Vagina (tissue), 2 donors: ENCODE measurements at regions not wholly inside any gene's neighbourhood (a gene's known extent, or its start where the extent isn't known, plus 50 kb on each side); places are given as distances from the start of the nearest gene placed in this dataset.
A peak's percentile ranks its signal among the peaks of the same experiment; 100 is the strongest.

ENCODE experiments used
- DNase-seq, 2 donors: peaks; one replicate each; pipeline ENCODE4 v3.0.0-alpha.2; 2017; ENCODE audit errors: extremely low spot score in 2 of 2
- H3K27ac ChIP-seq: fragments of 200-600 bp; sonication (generic); one replicate; pipeline ENCODE4 v1.5.1; 2019
- H3K27me3 ChIP-seq: fragments of 200-600 bp; sonication (generic); one replicate; pipeline ENCODE4 v1.5.1; 2019
- H3K36me3 ChIP-seq, 2 donors: fragments of 200-600 bp; sonication (generic); one replicate each; pipeline ENCODE4 v1.5.1; 2017 to 2019
- H3K4me1 ChIP-seq: fragments of 200-600 bp; sonication (generic); one replicate; pipeline ENCODE4 v1.5.1; 2019
- H3K4me3 ChIP-seq, 2 donors: fragments of 200-600 bp; sonication (generic); 1 replicate in 1 of 2; 2 replicates in 1 of 2; pipeline ENCODE4 v1.5.1; 2016 to 2019
- H3K9me3 ChIP-seq: fragments of 200-600 bp; sonication (generic); one replicate; pipeline ENCODE4 v1.5.1; 2019
- CTCF ChIP-seq, 3 experiments: fragments of 450-650 bp in 2 of 3; fragments of 200-600 bp in 1 of 3; sonication (generic) in 1 of 3; IDR thresholded peaks; one replicate each; pipeline ENCODE4 v1.5.1; 2017 to 2019; ENCODE audit warnings: antibody characterized with exemption in 3 of 3, mild to moderate bottlenecking in 2 of 3, moderate library complexity in 2 of 3
- POLR2A ChIP-seq, 2 donors: fragments of 450-650 bp; IDR thresholded peaks; one replicate each; pipeline ENCODE4 v1.6.1; 2017; ENCODE audit warnings: antibody characterized with exemption in 2 of 2, mild to moderate bottlenecking in 2 of 2, moderate library complexity in 2 of 2
- POLR2AphosphoS5 ChIP-seq, 2 donors: sonication (generic); formaldehyde crosslinking; IDR thresholded peaks; one replicate each; pipeline ENCODE4 v1.9.0; 2017; ENCODE audit warnings: antibody characterized with exemption in 2 of 2, mild to moderate bottlenecking in 2 of 2, low read depth in 1 of 2; ENCODE audit not compliant: insufficient read depth in 1 of 2
- intact Hi-C: fragments of 100-400 bp; cut with DNase I; formaldehyde crosslinking; loops from one replicate; pipeline ENCODE4 v1.15.1; 2023

- no peak overlapping the region for H3K4me3 ChIP-seq
- no peak overlapping the region for H3K27ac ChIP-seq
- H3K36me3 ChIP-seq: no peaks in the 10 kb centered on the region
- peaks cover 15% of the 10 kb centered on the region for H3K4me1 ChIP-seq
- DNase-seq: no peak
- H3K27me3 ChIP-seq: no peaks in the 10 kb centered on the region
- H3K9me3 ChIP-seq: no peaks in the 10 kb centered on the region
- no peak for TF ChIP-seq POLR2AphosphoS5 (IDR thresholded peaks at IDR 0.05; ENCODE audit: insufficient read depth in 1 of 2, low read depth in 1 of 2)
- TF ChIP-seq POLR2A (IDR thresholded peaks at IDR 0.05): no peak
- no peak for TF ChIP-seq CTCF (IDR thresholded peaks at IDR 0.05)
- intact Hi-C loops: no loop called here
Measured at GRCh38 chr2:235240574-235240973, 253.3 kb upstream of the AGAP1 start.

GRCh38 chr2:235244255-235245220, 249.3 kb upstream of the AGAP1 start:
- H3K9me3 ChIP-seq: no peaks in the 10 kb centered on the region

GRCh38 chr2:235247001-235247400, 246.8 kb upstream of the AGAP1 start:
- TF ChIP-seq POLR2A (IDR thresholded peaks at IDR 0.05) (no peak), POLR2AphosphoS5 (IDR thresholded peaks at IDR 0.05; ENCODE audit: insufficient read depth in 1 of 2, low read depth in 1 of 2) (no peak), CTCF (IDR thresholded peaks at IDR 0.05) (no peak)
- DNase-seq: no peak
- H3K27ac ChIP-seq: no peak overlapping the region
- H3K9me3 ChIP-seq: no peaks in the 10 kb centered on the region
- H3K27me3 ChIP-seq: no peaks in the 10 kb centered on the region
- H3K4me1 ChIP-seq: peaks cover 8% of the 10 kb centered on the region
- H3K4me3 ChIP-seq: no peak overlapping the region
- intact Hi-C loops: no loop called here
- H3K36me3 ChIP-seq: no peaks in the 10 kb centered on the region

More at GRCh38 chr2:235244255-235245220, 249.3 kb upstream of the AGAP1 start:
- peak in 1 of 2 donors; percentile 72 for DNase-seq
- Histone ChIP-seq H3K27me3 (no peaks in the 10 kb centered on the region), H3K4me1 (peaks cover 8% of the 10 kb centered on the region), H3K27ac (no peak overlapping the region), H3K4me3 (no peak overlapping the region), H3K36me3 (no peaks in the 10 kb centered on the region)
- TF ChIP-seq POLR2AphosphoS5 (IDR thresholded peaks at IDR 0.05; ENCODE audit: insufficient read depth in 1 of 2, low read depth in 1 of 2) (no peak), CTCF (IDR thresholded peaks at IDR 0.05) (no peak), POLR2A (IDR thresholded peaks at IDR 0.05) (no peak)
- intact Hi-C loops: no loop called here

- H3K27me3 ChIP-seq: no peaks in the 10 kb centered on the region
- H3K4me3 ChIP-seq: no peak overlapping the region
- no peak overlapping the region for H3K27ac ChIP-seq
- H3K9me3 ChIP-seq: no peaks in the 10 kb centered on the region
- TF ChIP-seq CTCF (IDR thresholded peaks at IDR 0.05) (no peak), POLR2A (IDR thresholded peaks at IDR 0.05) (no peak), POLR2AphosphoS5 (IDR thresholded peaks at IDR 0.05; ENCODE audit: insufficient read depth in 1 of 2, low read depth in 1 of 2) (no peak)
- no peaks in the 10 kb centered on the region for H3K4me1 ChIP-seq
- peak in 1 of 2 donors; percentile 69 for DNase-seq
- intact Hi-C loops: no loop called here
- H3K36me3 ChIP-seq: no peaks in the 10 kb centered on the region
Measured at GRCh38 chr2:235255693-235256092, 238.2 kb upstream of the AGAP1 start.

- H3K9me3 ChIP-seq: no peaks in the 10 kb centered on the region
- DNase-seq: no peak
- TF ChIP-seq POLR2A (IDR thresholded peaks at IDR 0.05) (no peak), CTCF (IDR thresholded peaks at IDR 0.05) (no peak), POLR2AphosphoS5 (IDR thresholded peaks at IDR 0.05; ENCODE audit: insufficient read depth in 1 of 2, low read depth in 1 of 2) (no peak)
- H3K27me3 ChIP-seq: no peaks in the 10 kb centered on the region
- no peaks in the 10 kb centered on the region for H3K4me1 ChIP-seq
- intact Hi-C loops: no loop called here
- H3K27ac ChIP-seq: no peak overlapping the region
- H3K4me3 ChIP-seq: no peak overlapping the region
- H3K36me3 ChIP-seq: no peaks in the 10 kb centered on the region
Measured at GRCh38 chr2:235257590-235257989, 236.3 kb upstream of the AGAP1 start.
